Tibial nerve (tissue), 4 donors: ENCODE measurements at regions not wholly inside any gene's neighbourhood (a gene's known extent, or its start where the extent isn't known, plus 50 kb on each side); places are given as distances from the start of the nearest gene placed in this dataset.

Source experiments
- CTCF ChIP-seq, 5 experiments: fragments of 200-600 bp in 3 of 5; fragments of 450-650 bp in 2 of 5; sonication (generic) in 3 of 5; IDR thresholded peaks; one replicate each; pipeline ENCODE4 v1.5.1; 2016 to 2019; ENCODE audit warnings: antibody characterized with exemption in 5 of 5, mild to moderate bottlenecking in 3 of 5, moderate library complexity in 2 of 5
- EP300 ChIP-seq, 2 donors: sonication (generic); formaldehyde crosslinking; IDR thresholded peaks; one replicate each; pipeline ENCODE4 v1.6.1; 2017; ENCODE audit warnings: antibody characterized with exemption in 2 of 2, mild to moderate bottlenecking in 1 of 2
- POLR2A ChIP-seq, 2 donors: fragments of 450-650 bp; IDR thresholded peaks; one replicate each; pipeline ENCODE4 v1.6.1; 2017; ENCODE audit warnings: antibody characterized with exemption in 2 of 2, mild to moderate bottlenecking in 2 of 2, moderate library complexity in 2 of 2

- no peak for TF ChIP-seq CTCF (IDR thresholded peaks at IDR 0.05)
- no peak for TF ChIP-seq POLR2A (IDR thresholded peaks at IDR 0.05)
- TF ChIP-seq EP300 (IDR thresholded peaks at IDR 0.05), result no peak
Measured at GRCh38 chr12:107327651-107328182, 234.4 kb upstream of the CRY1 start.
